ENCODE measurements at regions not wholly inside any gene's neighbourhood (a gene's known extent, or its start where the extent isn't known, plus 50 kb on each side); places are given as distances from the start of the nearest gene placed in this dataset.
"Not testable (repeated sequence)": the region's sequence is repeated elsewhere in the genome, so short reads cannot be mapped to it uniquely, and the experiment has no call there.

- DNase-seq = no peak
Observed at GRCh38 chr17:70668276-70668937, 499.1 kb downstream of the KCNJ2 start.

GRCh38 chr17:70668938-70669778 is 499.8 kb downstream of the KCNJ2 start:
- no peak for DNase-seq

DNA sequence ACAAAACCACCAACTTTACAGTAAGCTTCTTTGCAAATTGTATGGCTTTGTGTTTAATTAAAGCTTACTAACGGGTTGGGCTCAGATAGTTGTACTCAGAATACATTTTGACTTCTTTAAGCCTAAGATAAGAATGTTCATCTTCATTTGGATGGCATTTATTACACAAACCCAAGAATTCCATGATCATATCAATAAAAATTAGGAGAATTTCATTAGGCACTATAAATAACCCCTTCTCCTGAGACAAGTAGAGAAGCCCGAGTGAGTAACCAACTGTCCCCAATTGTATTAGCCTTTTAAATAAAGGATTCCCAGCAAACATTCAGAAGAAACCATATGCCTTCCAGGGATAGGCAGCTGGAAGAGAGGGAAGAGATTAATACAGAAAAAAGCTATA is 504.7 kb downstream of the KCNJ2 start:
- DNase-seq = no peak

DNA sequence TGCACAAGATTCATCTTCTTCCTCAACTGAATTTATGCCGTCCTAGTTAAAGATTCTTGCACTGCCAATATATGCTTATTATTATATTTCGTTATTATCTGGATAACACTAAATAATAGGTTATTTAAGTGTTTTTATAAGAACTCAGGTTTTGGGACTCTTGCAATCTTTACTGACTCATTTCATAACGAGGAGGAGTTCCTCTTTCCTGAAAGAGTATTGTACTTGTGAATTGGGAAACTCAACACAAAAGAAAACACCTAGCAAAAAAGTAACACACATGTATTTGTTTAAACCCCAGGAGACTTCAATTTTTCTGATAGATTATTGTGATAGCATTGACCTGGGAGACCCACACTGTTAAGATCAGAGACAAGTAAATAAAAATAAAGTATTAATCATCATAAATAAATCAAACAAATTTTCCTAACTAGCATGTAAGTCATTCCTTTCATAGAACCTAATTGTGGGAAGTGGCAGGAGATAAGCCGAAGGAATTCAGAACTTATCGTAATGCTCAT is 505.8 kb downstream of the KCNJ2 start:
- DNase-seq = no peak

DNA sequence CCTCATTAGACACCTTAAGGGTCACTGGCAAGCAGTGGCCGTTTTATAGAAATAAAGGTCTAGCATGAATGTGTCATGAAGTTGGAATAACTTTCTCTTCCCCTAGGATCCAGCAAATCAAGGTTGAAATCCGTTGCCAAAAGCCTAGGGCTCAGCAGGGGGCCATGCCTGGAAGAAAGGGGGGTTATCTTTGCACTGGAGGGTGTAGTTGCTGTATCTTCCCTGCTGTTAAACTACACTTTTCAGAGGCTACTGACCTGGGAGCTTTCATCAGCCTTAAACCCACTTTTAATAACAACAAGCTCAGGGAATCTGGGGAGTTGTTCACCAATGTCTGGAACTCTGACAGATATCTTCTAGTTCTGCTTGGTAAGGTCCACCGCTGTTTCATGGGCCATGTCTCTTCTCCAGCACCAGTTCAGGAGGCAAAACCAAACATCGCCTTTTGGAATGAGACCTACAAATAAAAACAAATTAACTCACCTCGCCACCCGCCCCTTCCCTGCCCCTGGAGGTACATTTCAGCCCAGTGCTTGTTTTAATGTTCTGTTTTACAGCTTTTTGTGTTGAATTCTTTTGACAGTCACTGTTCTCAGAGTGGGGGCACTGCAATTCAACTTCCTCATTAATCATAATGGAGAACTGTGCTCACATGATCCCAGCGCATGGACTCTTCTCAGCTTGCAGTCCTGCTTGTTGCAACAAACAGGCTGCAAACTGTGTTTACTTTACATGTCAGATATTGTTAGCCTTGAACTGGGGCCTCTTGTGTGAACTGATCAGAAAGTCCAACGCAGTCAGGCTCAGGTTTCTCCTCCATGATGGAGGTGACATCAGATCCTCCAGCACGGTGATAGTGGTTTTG is 508.7 kb downstream of the KCNJ2 start:
- DNase-seq = peak; percentile 83

GRCh38 chr17:70678889-70679288 is 509.6 kb downstream of the KCNJ2 start:
- DNase-seq = no peak

DNA sequence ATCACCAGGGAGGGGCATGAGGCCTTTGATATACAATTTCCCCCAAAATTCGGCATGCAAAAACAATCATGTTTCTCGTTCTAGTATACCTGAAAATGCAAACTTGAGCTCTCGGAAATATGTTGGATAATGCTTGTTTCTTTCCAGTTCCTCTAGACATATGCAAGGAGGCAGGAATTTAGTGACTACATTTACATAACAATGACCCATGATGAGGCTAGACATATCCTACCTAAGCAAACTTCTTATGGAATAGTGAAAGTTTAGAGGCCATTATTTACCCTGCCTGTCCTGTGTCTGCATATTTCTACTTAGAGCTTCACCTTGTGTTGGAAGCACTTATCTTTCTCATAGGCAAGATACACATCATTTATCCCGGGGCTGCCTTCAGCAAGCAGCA is 514.6 kb downstream of the KCNJ2 start:
- DNase-seq = no peak

DNA sequence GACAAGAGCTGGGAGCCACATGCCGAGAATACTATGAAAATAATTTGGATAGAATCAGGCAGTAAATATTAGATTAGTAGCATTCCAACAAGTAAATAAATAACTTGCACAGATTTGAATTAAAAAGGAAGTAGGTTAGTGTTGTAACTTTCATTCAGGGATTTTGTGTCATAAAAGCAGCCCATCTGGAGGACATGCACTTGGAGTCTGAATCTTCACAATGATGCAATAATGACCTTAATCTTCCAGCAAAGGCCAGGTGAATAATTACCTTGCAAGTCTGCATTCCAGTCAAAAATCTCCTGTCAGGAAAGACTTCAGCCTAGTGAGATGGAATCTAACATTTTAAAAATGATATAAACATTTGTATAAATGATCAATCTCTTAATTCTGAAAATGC is 518.1 kb downstream of the KCNJ2 start:
- no peak for DNase-seq

GRCh38 chr17:70691150-70691549 is 521.8 kb downstream of the KCNJ2 start:
- no peak for DNase-seq

DNA sequence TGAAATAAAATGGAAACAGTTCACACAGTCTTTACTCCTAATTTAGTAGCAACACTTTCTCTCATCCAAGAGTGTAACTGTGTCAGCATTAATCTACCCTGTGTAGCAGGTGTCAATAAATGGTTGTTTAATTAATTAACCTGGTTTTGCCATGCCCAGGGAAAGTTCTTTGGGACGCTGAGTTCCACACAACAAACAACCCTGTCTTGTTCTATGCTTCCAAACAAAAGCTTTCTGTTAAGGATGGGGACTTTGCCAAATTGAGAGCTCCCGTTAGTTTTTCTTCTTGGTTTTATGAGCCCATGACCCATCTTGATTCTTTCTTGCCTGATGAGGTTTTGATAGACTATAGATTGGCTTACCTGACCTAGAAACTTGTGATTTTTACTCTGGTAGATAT is 530.1 kb downstream of the KCNJ2 start:
- DNase-seq = no peak

DNA sequence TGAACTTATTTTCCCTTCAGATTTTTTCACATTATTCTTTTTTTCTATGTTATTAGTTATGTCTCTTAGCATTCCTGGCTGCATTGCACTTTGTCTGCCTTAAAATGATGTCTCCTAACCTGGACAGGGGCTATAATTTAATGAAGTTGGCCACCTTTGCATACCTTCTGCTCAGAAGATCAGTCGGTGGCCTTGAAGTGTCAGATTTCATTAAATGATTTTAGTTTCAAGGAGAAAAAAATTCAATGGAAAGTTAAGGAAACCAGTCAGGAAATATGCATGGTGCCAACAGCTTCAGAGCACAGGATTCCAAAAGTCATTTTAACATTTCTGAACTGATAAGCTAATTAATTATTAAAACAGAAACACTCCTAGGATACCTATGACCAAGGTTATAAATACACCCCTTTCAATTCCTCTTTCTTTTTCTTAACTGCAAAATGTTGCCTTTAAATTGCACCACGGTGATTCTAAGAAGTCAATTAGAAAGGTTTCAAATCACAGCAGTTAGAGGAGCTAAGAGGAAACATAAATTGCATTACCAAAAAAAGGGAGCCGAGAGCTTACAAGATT is 533.4 kb downstream of the KCNJ2 start:
- no peak for DNase-seq

- DNase-seq = no peak
Observed at GRCh38 chr17:70709596-70709995, 540.3 kb downstream of the KCNJ2 start.

- no peak for DNase-seq
Observed at GRCh38 chr17:70713694-70714093, 544.4 kb downstream of the KCNJ2 start.

GRCh38 chr17:70716551-70716950 is 547.2 kb downstream of the KCNJ2 start:
- DNase-seq = no peak

DNA sequence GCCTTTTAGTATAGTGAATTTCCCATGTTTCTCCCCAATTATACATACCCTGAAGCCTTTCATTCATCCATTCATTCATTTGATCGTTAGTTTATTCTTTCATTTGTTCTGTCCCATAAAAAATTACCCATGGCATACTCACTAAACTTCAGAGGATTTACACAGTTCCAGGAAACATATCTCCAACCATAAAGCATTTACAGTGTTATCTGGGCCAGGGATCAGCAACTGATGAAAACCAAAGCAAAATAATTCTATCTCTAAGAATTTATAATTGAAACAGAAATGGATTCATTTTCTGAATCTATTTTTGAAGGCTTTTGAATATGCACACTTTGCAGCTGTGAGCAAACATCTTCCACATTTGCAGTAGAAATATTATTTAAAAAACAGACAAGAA is 547.7 kb downstream of the KCNJ2 start:
- no peak for DNase-seq

GRCh38 chr17:70736375-70736957 is 567.1 kb downstream of the KCNJ2 start:
- no peak for DNase-seq

DNA sequence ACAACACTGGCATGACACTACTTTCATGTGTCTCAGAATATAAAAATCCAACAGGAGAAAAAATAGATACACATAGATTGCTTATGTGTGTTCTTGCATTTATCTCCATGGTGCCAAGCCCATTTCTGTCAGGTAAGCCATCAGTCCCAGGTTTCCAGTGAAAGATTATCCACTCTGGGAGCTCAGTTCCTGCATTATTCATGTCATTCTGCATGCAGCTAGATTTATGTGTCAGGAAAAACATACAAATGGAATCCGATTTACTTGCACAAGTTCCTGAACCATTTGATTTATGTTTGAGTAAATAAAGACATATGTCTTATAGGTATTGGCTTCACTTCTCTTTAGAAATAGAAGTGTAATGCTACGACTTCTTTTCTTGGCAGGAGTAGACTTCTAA is 569.7 kb downstream of the KCNJ2 start:
- no peak for DNase-seq

- DNase-seq = not testable (repeated sequence)
Observed at GRCh38 chr17:70746574-70746973, 577.2 kb downstream of the KCNJ2 start.

DNA sequence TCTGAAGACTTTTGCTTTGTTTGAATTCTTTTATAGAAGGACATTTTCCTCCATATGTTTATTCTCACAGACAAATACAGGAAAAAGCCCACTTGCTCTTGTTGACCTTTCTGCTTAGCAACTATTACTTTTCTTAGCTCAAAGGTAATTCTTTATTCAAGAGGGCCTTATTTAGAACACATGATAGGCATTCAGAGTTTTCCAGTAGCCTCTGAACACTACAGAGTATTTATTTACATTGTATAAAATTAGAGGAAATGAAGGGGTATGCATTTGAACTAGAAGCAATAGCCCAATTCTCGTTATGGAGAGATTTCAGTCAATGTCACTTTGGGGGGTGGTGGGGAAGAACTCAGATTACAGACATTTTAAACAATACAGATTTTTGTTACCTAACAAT is 581.7 kb downstream of the KCNJ2 start:
- no peak for DNase-seq

DNA sequence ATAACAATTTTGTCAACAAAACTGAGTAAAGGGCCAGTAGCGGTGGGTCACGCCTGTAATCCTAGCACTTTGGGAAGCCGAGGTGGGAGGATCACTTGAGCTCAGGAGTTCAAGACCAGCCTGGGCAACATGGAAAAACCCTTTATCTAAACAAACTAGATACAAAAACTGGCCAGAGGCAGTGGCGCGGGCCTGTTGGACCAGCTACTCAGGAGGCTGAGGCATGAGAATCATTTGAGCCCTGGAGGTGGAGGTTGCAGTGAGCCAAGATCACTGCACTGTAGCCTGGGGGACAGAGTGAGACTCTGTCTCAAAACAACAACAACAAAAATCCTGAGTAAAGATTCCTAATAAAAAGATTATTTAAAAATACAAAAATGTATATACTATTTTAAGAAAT is 583.1 kb downstream of the KCNJ2 start:
- DNase-seq = not testable (repeated sequence)

DNA sequence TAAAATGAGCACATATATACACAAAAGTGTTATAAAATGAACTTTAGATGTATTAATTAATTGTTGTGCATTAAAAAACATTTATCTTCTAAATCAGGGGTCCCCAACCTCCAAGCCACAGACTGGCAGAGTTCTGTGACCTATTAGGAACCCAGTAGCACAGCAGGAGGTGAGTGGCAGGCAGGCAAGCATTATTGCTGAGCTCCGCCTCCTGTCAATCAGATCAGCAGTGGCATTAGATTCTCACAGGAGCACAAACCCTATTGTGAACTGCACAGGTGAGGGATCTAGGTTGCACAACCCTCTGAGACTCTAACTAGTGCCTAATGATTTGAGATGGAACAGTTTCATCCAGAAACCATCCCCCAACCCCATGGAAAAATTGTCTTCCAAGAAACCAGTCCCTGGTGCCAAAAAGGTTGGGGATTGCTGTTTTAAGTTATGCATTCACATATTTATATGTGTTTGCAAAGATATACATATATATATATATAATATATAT is 583.7 kb downstream of the KCNJ2 start:
- DNase-seq = no peak

DNA sequence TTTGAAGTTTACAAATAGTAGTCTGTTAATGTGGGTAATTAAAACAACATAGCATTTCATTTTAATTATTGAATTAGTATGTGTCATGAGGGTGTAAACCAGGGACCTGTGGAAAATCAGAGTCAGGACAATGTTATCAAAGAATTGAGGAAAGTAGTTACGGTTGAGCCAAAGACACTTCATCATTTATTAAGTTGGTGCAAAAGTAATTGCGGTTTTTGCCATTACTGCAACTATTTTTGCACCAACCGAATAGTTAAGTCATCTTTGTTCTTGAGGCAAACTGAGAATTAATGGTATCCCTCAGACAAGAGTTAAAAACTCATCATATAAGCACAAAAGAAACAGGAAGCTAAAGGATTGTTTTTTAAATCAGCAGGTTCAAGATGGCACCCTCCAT is 593.7 kb downstream of the KCNJ2 start:
- no peak for DNase-seq
